Type B pancreatic cell (in vitro differentiated cells): ENCODE measurements at regions not wholly inside any gene's neighbourhood (a gene's known extent, or its start where the extent isn't known, plus 50 kb on each side); places are given as distances from the start of the nearest gene placed in this dataset.
"Not testable (repeated sequence)": the region's sequence is repeated elsewhere in the genome, so short reads cannot be mapped to it uniquely, and the experiment has no call there.

Experiments used
- DNase-seq: peaks from one replicate; pipeline ENCODE4 v3.0.0; 2021; ENCODE audit warnings: mixed read lengths; ENCODE audit not compliant: unreplicated experiment; ENCODE audit errors: extremely low spot score
- H3K27ac Mint-ChIP-seq: 2 replicates; pipeline ENCODE4 v1.8.0; 2021; ENCODE audit warnings: mild to moderate bottlenecking, mixed read lengths
- H3K27me3 Mint-ChIP-seq: 2 replicates; pipeline ENCODE4 v1.8.0; 2021; ENCODE audit warnings: mixed read lengths
- H3K36me3 Mint-ChIP-seq: 2 replicates; pipeline ENCODE4 v1.8.0; 2021; ENCODE audit warnings: mixed read lengths
- H3K4me1 Mint-ChIP-seq: one replicate; pipeline ENCODE4 v1.8.0; 2021; ENCODE audit warnings: mixed read lengths; ENCODE audit not compliant: unreplicated experiment
- H3K4me3 Mint-ChIP-seq: 2 replicates; pipeline ENCODE4 v1.8.0; 2021; ENCODE audit warnings: mild to moderate bottlenecking, mixed read lengths
- H3K9me3 Mint-ChIP-seq: 2 replicates; pipeline ENCODE4 v1.8.0; 2021; ENCODE audit warnings: mixed read lengths
- CTCF ChIP-seq: fragments of 200-600 bp; sonication (generic); conservative IDR thresholded peaks from 2 replicates; pipeline ENCODE4 v1.5.0; 2021; ENCODE audit warnings: antibody characterized with exemption, mild to moderate bottlenecking

GRCh38 chr20:22523499-22524392 is 60.6 kb downstream of the FOXA2 start:
- Mint-ChIP-seq H3K4me1 (no peaks in the 10 kb centered on the region), H3K27ac (peak overlapping the region; percentile 76), H3K27me3 (peaks cover 30% of the 10 kb centered on the region), H3K36me3 (no peaks in the 10 kb centered on the region), H3K9me3 (no peaks in the 10 kb centered on the region), H3K4me3 (peak overlapping the region; percentile 17)
- TF ChIP-seq CTCF, result no peak
- DNase-seq, result no peak

- Mint-ChIP-seq H3K27me3 (peaks cover 35% of the 10 kb centered on the region), H3K9me3 (no peaks in the 10 kb centered on the region), H3K27ac (peak overlapping the region; percentile 76), H3K4me1 (no peaks in the 10 kb centered on the region), H3K4me3 (no peak overlapping the region), H3K36me3 (no peaks in the 10 kb centered on the region)
- DNase-seq, result no peak
- TF ChIP-seq CTCF, result no peak
Measured at GRCh38 chr20:22523128-22523498, 61.3 kb downstream of the FOXA2 start.

GRCh38 chr20:22522701-22523100 is 61.7 kb downstream of the FOXA2 start:
- Mint-ChIP-seq H3K4me1 (no peaks in the 10 kb centered on the region), H3K27me3 (peaks cover 35% of the 10 kb centered on the region), H3K36me3 (no peaks in the 10 kb centered on the region), H3K4me3 (no peak overlapping the region), H3K9me3 (no peaks in the 10 kb centered on the region), H3K27ac (peak overlapping the region; percentile 76)
- TF ChIP-seq CTCF, result no peak
- DNase-seq, result no peak

GRCh38 chr20:22521940-22522339 is 62.4 kb downstream of the FOXA2 start:
- not testable (repeated sequence) for H3K4me1 Mint-ChIP-seq, H3K4me3 Mint-ChIP-seq, H3K36me3 Mint-ChIP-seq, DNase-seq, H3K9me3 Mint-ChIP-seq, H3K27ac Mint-ChIP-seq
- H3K27me3 Mint-ChIP-seq, result peaks cover 35% of the 10 kb centered on the region

- peaks cover 28% of the 10 kb centered on the region for H3K27me3 Mint-ChIP-seq
- H3K4me1 Mint-ChIP-seq, result no peaks in the 10 kb centered on the region
- no peak overlapping the region for H3K4me3 Mint-ChIP-seq
- no peak for DNase-seq
- no peak overlapping the region for H3K27ac Mint-ChIP-seq
- TF ChIP-seq CTCF, result no peak
- H3K9me3 Mint-ChIP-seq, result no peaks in the 10 kb centered on the region
- no peaks in the 10 kb centered on the region for H3K36me3 Mint-ChIP-seq
Measured at GRCh38 chr20:22520381-22520780, 64.0 kb downstream of the FOXA2 start.

GRCh38 chr20:22515264-22515663 is 69.1 kb downstream of the FOXA2 start:
- H3K4me1 Mint-ChIP-seq, result peaks cover 16% of the 10 kb centered on the region
- TF ChIP-seq CTCF, result no peak
- H3K27me3 Mint-ChIP-seq, result peaks cover 24% of the 10 kb centered on the region
- DNase-seq, result no peak
- no peaks in the 10 kb centered on the region for H3K36me3 Mint-ChIP-seq
- H3K27ac Mint-ChIP-seq, result peak overlapping the region; percentile 47
- H3K9me3 Mint-ChIP-seq, result no peaks in the 10 kb centered on the region
- no peak overlapping the region for H3K4me3 Mint-ChIP-seq
